ENCODE measurements at regions not wholly inside any gene's neighbourhood (a gene's known extent, or its start where the extent isn't known, plus 50 kb on each side); places are given as distances from the start of the nearest gene placed in this dataset.

GRCh38 chr7:35316549-35316948 is 62.6 kb upstream of the TBX20 start:
- DNase-seq (ENCODE audit: low read depth), result no peak
- no peak for TF ChIP-seq CTCF (conservative IDR thresholded peaks at IDR 0.05; ENCODE audit: low read length)
- H3K4me3 ChIP-seq (ENCODE audit: low read length), result no peak overlapping the region

GRCh38 chr7:35315517-35315916 is 61.6 kb upstream of the TBX20 start:
- DNase-seq (ENCODE audit: low read depth), result no peak
- TF ChIP-seq CTCF (conservative IDR thresholded peaks at IDR 0.05; ENCODE audit: low read length), result no peak
- no peak overlapping the region for H3K4me3 ChIP-seq (ENCODE audit: low read length)

GRCh38 chr7:35314354-35314753 is 60.5 kb upstream of the TBX20 start:
- H3K4me3 ChIP-seq (ENCODE audit: low read length), result no peak overlapping the region
- no peak for DNase-seq (ENCODE audit: low read depth)
- TF ChIP-seq CTCF (conservative IDR thresholded peaks at IDR 0.05; ENCODE audit: low read length), result no peak

- no peak for TF ChIP-seq CTCF (conservative IDR thresholded peaks at IDR 0.05; ENCODE audit: low read length)
- no peak for DNase-seq (ENCODE audit: low read depth)
- H3K4me3 ChIP-seq (ENCODE audit: low read length), result no peak overlapping the region
Measured at GRCh38 chr7:35313575-35313974, 59.7 kb upstream of the TBX20 start.
